GM10248 (cell line): ENCODE measurements at regions not wholly inside any gene's neighbourhood (a gene's known extent, or its start where the extent isn't known, plus 50 kb on each side); places are given as distances from the start of the nearest gene placed in this dataset.

Experiments
- CTCF ChIA-PET: fragments of 300-600 bp; sonication (Branson Sonifier 250); formaldehyde crosslinking; extraction: SDS; loops from one replicate; lab custom pipeline; 2021; ENCODE audit warnings: antibody characterized with exemption; lab: Yijun Ruan, JAX
- POLR2A ChIA-PET: fragments of 350-650 bp; sonication (Branson Sonifier 250); formaldehyde crosslinking; extraction: SDS; loops from one replicate; lab custom pipeline; 2020; ENCODE audit warnings: antibody characterized with exemption; lab: Yijun Ruan, JAX
- DNase-seq: peaks from one replicate; pipeline ENCODE4 v3.0.0; 2012; ENCODE audit errors: extremely low spot score
- TF ChIP-seq, protein P1 (sequence below): IDR thresholded peaks from 2 replicates; pipeline ENCODE4 v1.5.1; 2012; ENCODE audit warnings: mild to moderate bottlenecking, low read depth; ENCODE audit errors: extremely low read depth, missing control alignments, control extremely low read depth

DNA sequence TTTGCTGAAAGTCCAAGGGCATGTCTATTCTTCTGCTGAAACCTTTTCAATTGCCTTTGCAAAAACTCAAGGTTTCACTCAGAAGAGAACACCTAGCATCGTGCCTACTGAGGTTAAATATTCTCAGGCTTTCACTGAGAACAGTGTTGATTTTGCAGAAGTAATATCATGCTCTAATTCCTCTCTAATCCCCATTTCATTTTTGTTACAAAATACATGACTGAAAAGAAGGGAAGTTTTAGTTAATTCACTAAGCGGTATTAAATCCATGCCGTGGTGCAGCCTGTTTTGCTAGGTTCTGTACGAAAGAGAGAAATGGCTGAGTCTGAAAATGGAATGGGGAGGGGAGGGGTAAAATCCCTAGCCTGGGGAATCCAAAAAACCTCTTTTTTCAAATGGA lies 163.2 kb upstream of the CAMK1G start:
- TF ChIP-seq, protein P1, sequence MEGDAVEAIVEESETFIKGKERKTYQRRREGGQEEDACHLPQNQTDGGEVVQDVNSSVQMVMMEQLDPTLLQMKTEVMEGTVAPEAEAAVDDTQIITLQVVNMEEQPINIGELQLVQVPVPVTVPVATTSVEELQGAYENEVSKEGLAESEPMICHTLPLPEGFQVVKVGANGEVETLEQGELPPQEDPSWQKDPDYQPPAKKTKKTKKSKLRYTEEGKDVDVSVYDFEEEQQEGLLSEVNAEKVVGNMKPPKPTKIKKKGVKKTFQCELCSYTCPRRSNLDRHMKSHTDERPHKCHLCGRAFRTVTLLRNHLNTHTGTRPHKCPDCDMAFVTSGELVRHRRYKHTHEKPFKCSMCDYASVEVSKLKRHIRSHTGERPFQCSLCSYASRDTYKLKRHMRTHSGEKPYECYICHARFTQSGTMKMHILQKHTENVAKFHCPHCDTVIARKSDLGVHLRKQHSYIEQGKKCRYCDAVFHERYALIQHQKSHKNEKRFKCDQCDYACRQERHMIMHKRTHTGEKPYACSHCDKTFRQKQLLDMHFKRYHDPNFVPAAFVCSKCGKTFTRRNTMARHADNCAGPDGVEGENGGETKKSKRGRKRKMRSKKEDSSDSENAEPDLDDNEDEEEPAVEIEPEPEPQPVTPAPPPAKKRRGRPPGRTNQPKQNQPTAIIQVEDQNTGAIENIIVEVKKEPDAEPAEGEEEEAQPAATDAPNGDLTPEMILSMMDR: no peak
- ChIA-PET CTCF (no interaction called here), POLR2A (no interaction called here)
- no peak for DNase-seq

DNA sequence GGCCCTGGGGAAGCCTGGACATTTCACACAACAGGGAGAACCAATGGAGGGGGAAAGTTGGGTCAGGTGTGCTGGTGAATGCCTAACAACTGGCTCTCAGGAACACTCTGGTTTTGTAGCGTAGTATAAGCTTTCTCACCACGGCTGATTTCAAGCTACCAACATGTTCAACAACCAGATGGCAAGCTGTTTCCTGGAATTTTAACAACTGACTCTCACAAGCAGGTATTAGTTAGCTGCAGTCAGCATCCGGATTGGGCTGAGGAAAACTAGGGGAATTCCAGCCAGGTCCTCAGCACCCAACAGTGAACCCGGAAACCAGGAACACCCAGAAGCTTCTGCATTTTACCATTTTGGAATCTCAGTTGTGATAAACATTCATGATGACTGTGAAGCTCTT lies 162.3 kb upstream of the CAMK1G start:
- DNase-seq: no peak
- CTCF ChIA-PET: interaction anchor here (1.3 to 1.6 kb wide), 2 partner anchors 9 to 11 kb away, joined by 3 to 4 read pairs; no protein-coding TSS in a partner anchor
- POLR2A ChIA-PET: no interaction called here
- TF ChIP-seq, protein P1: no peak

DNA sequence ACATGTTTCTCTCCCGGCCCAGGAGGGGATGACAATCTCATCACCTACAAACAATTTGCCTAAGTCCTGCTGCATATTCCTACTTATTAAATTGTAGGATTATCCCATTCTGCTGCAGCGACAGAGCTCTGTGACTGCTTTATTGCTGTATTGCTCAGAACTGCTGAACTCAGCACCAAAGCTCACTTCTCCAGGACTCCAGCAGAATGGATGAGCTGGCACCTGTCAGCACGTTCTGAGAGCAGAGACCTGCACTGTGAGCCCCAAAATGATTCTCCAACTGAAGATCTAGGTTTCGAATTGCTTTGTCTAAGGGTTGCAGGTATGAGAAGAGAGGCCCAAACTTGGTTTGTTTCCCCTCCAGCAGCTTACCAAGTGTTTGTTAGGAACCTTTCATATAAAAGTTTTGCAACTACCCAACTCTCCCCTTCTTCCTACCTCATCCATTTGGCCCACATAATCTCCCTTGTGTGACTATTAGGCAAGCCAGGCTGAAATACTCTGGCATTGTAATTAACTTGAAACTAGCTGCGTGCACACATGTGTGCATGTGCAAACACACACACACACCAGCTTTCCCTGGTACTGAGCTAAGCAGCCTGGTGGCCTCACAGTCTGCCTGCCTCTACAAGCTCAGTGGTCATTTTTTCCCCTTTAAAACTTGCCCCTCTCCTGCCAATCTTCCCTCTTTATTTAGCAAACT lies 161.4 kb upstream of the CAMK1G start:
- TF ChIP-seq, protein P1: no peak
- POLR2A ChIA-PET: no interaction called here
- no peak for DNase-seq
- CTCF ChIA-PET: interaction anchor here (1.3 to 1.6 kb wide), 4 partner anchors 10 to 123 kb away, joined by 3 to 5 read pairs (median 4); no protein-coding TSS in a partner anchor

DNA sequence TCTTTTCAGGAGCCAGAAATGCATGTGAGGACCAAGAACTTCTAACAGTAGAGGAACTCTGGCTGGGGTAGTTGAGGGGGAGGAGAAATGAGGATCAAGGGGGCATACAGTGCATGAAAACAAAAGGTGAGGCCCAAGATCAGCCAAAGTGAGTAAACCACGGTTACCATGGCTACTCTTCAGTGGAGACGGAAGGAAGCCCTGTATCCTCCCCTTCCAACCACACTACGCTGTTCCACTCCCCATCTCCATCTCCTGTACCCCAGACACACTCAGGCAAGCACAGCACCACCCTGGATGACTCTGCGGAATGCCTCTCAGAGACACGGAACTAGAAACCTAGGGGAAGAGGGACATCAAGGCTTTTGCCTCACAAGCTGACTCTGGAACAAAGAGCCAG lies 157.6 kb upstream of the CAMK1G start:
- DNase-seq: no peak
- ChIA-PET CTCF (no interaction called here), POLR2A (no interaction called here)

GRCh38 chr1:209427277-209427676 lies 156.2 kb upstream of the CAMK1G start:
- POLR2A ChIA-PET: no interaction called here
- TF ChIP-seq, protein P1: no peak
- DNase-seq: no peak
- CTCF ChIA-PET: no interaction called here

More for the DNA sequence above, 157.6 kb upstream of the CAMK1G start:
- TF ChIP-seq, protein P1: no peak

DNA sequence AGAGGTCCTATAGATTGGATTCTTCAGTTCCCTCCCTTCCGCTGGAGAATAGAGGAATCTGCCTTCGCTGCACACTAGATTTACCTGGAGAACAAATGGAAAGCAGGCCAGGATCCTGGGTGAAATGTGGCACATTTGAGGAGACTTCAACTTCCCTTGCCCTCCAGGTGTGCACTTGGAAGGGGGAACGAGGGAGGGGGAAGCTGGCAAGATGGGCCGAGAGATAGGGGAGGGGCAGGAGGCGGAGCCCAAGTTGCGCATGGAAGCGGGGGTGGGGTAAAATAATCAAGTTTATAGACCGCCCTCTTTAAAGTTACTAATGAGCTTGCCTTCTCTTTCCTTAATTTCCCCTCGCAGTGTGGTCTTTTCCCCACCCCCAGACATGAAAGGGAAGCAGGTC lies 155.7 kb upstream of the CAMK1G start:
- ChIA-PET POLR2A (no interaction called here), CTCF (no interaction called here)
- TF ChIP-seq, protein P1: no peak

More for the DNA sequence above, 155.7 kb upstream of the CAMK1G start:
- DNase-seq: no peak
